Cerebellar cortex (tissue), 1 donor: ENCODE measurements at regions not wholly inside any gene's neighbourhood (a gene's known extent, or its start where the extent isn't known, plus 50 kb on each side); places are given as distances from the start of the nearest gene placed in this dataset.
A peak's percentile ranks its signal among the peaks of the same experiment; 100 is the strongest.
"Not testable (repeated sequence)": the region's sequence is repeated elsewhere in the genome, so short reads cannot be mapped to it uniquely, and the experiment has no call there.

Source experiments
- DNase-seq: peaks from one replicate; pipeline ENCODE4 v3.0.0-alpha.2; 2015; ENCODE audit warnings: low spot score

- DNase-seq: no peak
Observed at GRCh38 chr2:118388771-118389170, 300.5 kb downstream of the INSIG2 start.

GRCh38 chr2:118387509-118387908 is 299.2 kb downstream of the INSIG2 start:
- DNase-seq: no peak

GRCh38 chr2:118386641-118387302 is 298.5 kb downstream of the INSIG2 start:
- no peak for DNase-seq

- no peak for DNase-seq
Observed at GRCh38 chr2:118380915-118381653, 292.8 kb downstream of the INSIG2 start.

- DNase-seq: no peak
Observed at GRCh38 chr2:118375907-118376485, 287.7 kb downstream of the INSIG2 start.

GRCh38 chr2:118374974-118375755 is 286.9 kb downstream of the INSIG2 start:
- DNase-seq: no peak

GRCh38 chr2:118372886-118373830 is 284.9 kb downstream of the INSIG2 start:
- no peak for DNase-seq

- DNase-seq: peak; percentile 22
Observed at GRCh38 chr2:118371515-118371914, 283.2 kb downstream of the INSIG2 start.

- not testable (repeated sequence) for DNase-seq
Observed at GRCh38 chr2:118369521-118369920, 281.2 kb downstream of the INSIG2 start.

- no peak for DNase-seq
Observed at GRCh38 chr2:118363604-118364003, 275.3 kb downstream of the INSIG2 start.

GRCh38 chr2:118356051-118356450 is 267.8 kb downstream of the INSIG2 start:
- no peak for DNase-seq

GRCh38 chr2:118351796-118352195 is 263.5 kb downstream of the INSIG2 start:
- no peak for DNase-seq

- DNase-seq: no peak
Observed at GRCh38 chr2:118350621-118351020, 262.4 kb downstream of the INSIG2 start.

- no peak for DNase-seq
Observed at GRCh38 chr2:118349365-118349764, 261.1 kb downstream of the INSIG2 start.

- DNase-seq: no peak
Observed at GRCh38 chr2:118348380-118349034, 260.2 kb downstream of the INSIG2 start.

- DNase-seq: no peak
Observed at GRCh38 chr2:118345465-118345864, 257.2 kb downstream of the INSIG2 start.

- DNase-seq: no peak
Observed at GRCh38 chr2:118340103-118340502, 251.8 kb downstream of the INSIG2 start.

GRCh38 chr2:118339386-118339785 is 251.1 kb downstream of the INSIG2 start:
- DNase-seq: no peak

- no peak for DNase-seq
Observed at GRCh38 chr2:118333664-118334063, 245.4 kb downstream of the INSIG2 start.

GRCh38 chr2:118325321-118325955 is 237.2 kb downstream of the INSIG2 start:
- no peak for DNase-seq
